Osteocyte (in vitro differentiated cells): ENCODE measurements at regions not wholly inside any gene's neighbourhood (a gene's known extent, or its start where the extent isn't known, plus 50 kb on each side); places are given as distances from the start of the nearest gene placed in this dataset.

ENCODE experiments used
- DNase-seq: peaks from one replicate; pipeline ENCODE4 v3.0.0; 2021; ENCODE audit warnings: mixed read lengths; ENCODE audit not compliant: unreplicated experiment; ENCODE audit errors: extremely low spot score
- H3K27ac Mint-ChIP-seq: one replicate; pipeline ENCODE4 v1.8.0; 2021; ENCODE audit warnings: mild to moderate bottlenecking, mixed read lengths; ENCODE audit not compliant: unreplicated experiment
- H3K27me3 Mint-ChIP-seq: one replicate; pipeline ENCODE4 v1.8.0; 2021; ENCODE audit warnings: mixed read lengths; ENCODE audit not compliant: unreplicated experiment
- H3K36me3 Mint-ChIP-seq: one replicate; pipeline ENCODE4 v1.8.0; 2021; ENCODE audit warnings: mixed read lengths; ENCODE audit not compliant: unreplicated experiment
- H3K4me1 Mint-ChIP-seq: one replicate; pipeline ENCODE4 v1.8.0; 2021; ENCODE audit warnings: mixed read lengths; ENCODE audit not compliant: unreplicated experiment
- H3K4me3 Mint-ChIP-seq: one replicate; pipeline ENCODE4 v1.8.0; 2021; ENCODE audit warnings: mild to moderate bottlenecking, moderate library complexity, mixed read lengths; ENCODE audit not compliant: unreplicated experiment
- H3K9me3 Mint-ChIP-seq: one replicate; pipeline ENCODE4 v1.8.0; 2021; ENCODE audit warnings: mixed read lengths; ENCODE audit not compliant: unreplicated experiment
- CTCF ChIP-seq: fragments of 200-600 bp; sonication (generic); IDR thresholded peaks from 2 replicates; pipeline ENCODE4 v1.5.0; 2021; ENCODE audit warnings: antibody characterized with exemption, mild to moderate bottlenecking, moderate library complexity

GRCh38 chr5:106854922-106855321, 815.8 kb downstream of the EFNA5 start:
- no peak overlapping the region for H3K27ac Mint-ChIP-seq
- H3K36me3 Mint-ChIP-seq = no peaks in the 10 kb centered on the region
- no peaks in the 10 kb centered on the region for H3K27me3 Mint-ChIP-seq
- TF ChIP-seq CTCF = no peak
- H3K4me1 Mint-ChIP-seq = peaks cover 18% of the 10 kb centered on the region
- H3K4me3 Mint-ChIP-seq = no peak overlapping the region
- H3K9me3 Mint-ChIP-seq = no peaks in the 10 kb centered on the region
- DNase-seq = no peak

- peak; percentile 23 for TF ChIP-seq CTCF
- DNase-seq = no peak
- no peak overlapping the region for H3K4me3 Mint-ChIP-seq
Measured at GRCh38 chr5:106854105-106854687, 816.5 kb downstream of the EFNA5 start.

GRCh38 chr5:106853266-106853665, 817.5 kb downstream of the EFNA5 start:
- no peaks in the 10 kb centered on the region for H3K27me3 Mint-ChIP-seq
- no peak overlapping the region for H3K27ac Mint-ChIP-seq
- TF ChIP-seq CTCF = no peak
- H3K36me3 Mint-ChIP-seq = no peaks in the 10 kb centered on the region
- peaks cover 24% of the 10 kb centered on the region for H3K4me1 Mint-ChIP-seq
- no peaks in the 10 kb centered on the region for H3K9me3 Mint-ChIP-seq
- DNase-seq = no peak
- no peak overlapping the region for H3K4me3 Mint-ChIP-seq

More at GRCh38 chr5:106854105-106854687, 816.5 kb downstream of the EFNA5 start:
- no peaks in the 10 kb centered on the region for H3K27me3 Mint-ChIP-seq
- peak overlapping the region; percentile 16 for H3K27ac Mint-ChIP-seq
- no peaks in the 10 kb centered on the region for H3K36me3 Mint-ChIP-seq
- H3K4me1 Mint-ChIP-seq = peaks cover 23% of the 10 kb centered on the region
- H3K9me3 Mint-ChIP-seq = no peaks in the 10 kb centered on the region

- Mint-ChIP-seq H3K36me3 (no peaks in the 10 kb centered on the region), H3K4me1 (peaks cover 19% of the 10 kb centered on the region), H3K4me3 (no peak overlapping the region), H3K27me3 (no peaks in the 10 kb centered on the region), H3K9me3 (peaks cover under 1% of the 10 kb centered on the region), H3K27ac (no peak overlapping the region)
- no peak for DNase-seq
- no peak for TF ChIP-seq CTCF
Measured at GRCh38 chr5:106849266-106849665, 821.5 kb downstream of the EFNA5 start.

GRCh38 chr5:106843812-106844416, 826.8 kb downstream of the EFNA5 start:
- TF ChIP-seq CTCF = peak; percentile 22
- H3K27ac Mint-ChIP-seq = no peak overlapping the region
- H3K36me3 Mint-ChIP-seq = peaks cover 4% of the 10 kb centered on the region
- H3K4me3 Mint-ChIP-seq = no peak overlapping the region
- H3K4me1 Mint-ChIP-seq = peaks cover 3% of the 10 kb centered on the region
- no peaks in the 10 kb centered on the region for H3K27me3 Mint-ChIP-seq
- no peak for DNase-seq
- H3K9me3 Mint-ChIP-seq = peaks cover 20% of the 10 kb centered on the region
